NCI-H446 treated with DMSO at 0.1 percent for 48 hours (cell line): ENCODE measurements at regions not wholly inside any gene's neighbourhood (a gene's known extent, or its start where the extent isn't known, plus 50 kb on each side); places are given as distances from the start of the nearest gene placed in this dataset.
"Not testable (repeated sequence)": the region's sequence is repeated elsewhere in the genome, so short reads cannot be mapped to it uniquely, and the experiment has no call there.

Experiments used
- DNase-seq: peaks from one replicate; lab custom pipeline; 2025; lab: John Stamatoyannopoulos, UW

DNA sequence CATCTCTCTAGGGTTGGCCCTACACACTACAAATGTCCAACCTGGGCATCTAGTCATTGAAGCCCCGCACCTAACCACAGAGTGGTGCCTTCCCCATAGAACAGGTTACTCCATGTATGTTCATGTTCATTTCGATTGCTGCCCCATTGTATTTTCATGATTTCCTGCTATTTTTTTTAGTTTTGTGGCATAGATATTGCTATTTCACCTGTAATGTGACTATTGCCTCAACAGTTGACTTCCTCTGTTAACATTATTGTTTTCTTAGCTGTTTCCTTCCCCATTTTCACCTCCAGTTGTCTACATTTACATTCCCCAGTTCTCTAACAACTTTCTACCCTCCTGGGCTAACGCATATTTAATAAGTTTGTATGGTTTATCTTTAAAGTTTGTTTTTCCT is 137.7 kb upstream of the RBMS3 start:
- no peak for DNase-seq

DNA sequence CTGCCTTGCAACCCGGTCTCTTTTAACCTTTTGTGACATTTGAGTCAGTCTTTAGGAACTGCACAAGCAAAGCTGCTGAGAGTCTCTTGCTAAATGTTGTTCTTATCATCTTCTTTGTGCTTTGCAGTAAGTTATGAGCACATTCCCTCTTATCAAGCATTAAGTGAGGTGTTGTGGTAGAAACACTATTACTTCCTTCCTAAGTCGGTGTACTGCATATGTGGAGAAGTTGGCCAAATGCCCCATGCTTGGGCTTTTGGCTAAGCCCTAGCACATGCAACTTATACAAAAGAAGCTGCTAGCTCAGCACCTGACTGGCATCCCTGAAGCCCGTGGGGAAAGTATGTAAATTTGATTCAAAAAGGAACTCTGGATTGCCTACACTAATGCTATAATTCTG is 136.5 kb upstream of the RBMS3 start:
- DNase-seq, result no peak

- DNase-seq, result peak; percentile 43
Measured at GRCh38 chr3:29144807-29145206, 136.1 kb upstream of the RBMS3 start.

- no peak for DNase-seq
Measured at GRCh38 chr3:29145360-29145759, 135.5 kb upstream of the RBMS3 start.

GRCh38 chr3:29152379-29152778 is 128.5 kb upstream of the RBMS3 start:
- no peak for DNase-seq

DNA sequence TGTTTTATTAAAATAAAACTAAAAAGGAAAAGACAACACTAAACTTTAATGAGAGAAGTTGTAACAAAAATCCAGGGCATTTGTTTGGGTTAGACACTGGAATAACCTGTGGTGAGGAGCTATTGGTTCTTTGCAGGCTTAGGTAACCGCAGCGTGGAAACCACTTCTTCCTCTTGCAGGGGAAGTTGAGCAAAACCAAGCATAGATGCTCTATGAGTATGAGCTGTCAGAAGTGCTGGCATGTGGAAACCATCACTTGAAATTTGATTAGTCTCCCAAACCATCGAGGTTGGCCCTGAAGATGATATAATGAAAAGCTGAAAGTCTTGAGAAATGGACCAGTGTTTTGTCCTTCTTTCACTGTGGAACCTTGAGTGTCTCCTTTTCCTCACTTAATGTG is 127.1 kb upstream of the RBMS3 start:
- DNase-seq, result no peak

- DNase-seq, result peak; percentile 39
Measured at GRCh38 chr3:29156086-29156715, 124.7 kb upstream of the RBMS3 start.

DNA sequence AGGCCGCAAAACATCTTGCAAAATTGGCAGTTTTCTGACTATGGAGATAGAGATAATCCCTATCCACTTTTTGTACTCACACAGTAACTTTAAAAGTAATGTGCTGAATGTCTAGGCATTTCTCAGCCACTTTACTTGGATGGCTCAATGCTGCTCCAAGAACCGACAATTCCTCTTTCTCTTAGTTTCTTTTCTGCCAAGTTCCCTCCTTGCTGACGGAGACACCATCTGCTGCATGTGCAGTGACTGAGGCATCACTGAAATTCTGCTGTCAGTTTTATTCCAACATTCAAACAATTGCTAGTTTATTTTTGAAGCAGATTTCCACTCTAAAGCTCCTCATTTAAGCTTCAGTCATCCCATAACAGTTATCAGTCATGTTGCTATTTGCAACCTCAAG is 116.0 kb upstream of the RBMS3 start:
- DNase-seq, result peak; percentile 21

DNA sequence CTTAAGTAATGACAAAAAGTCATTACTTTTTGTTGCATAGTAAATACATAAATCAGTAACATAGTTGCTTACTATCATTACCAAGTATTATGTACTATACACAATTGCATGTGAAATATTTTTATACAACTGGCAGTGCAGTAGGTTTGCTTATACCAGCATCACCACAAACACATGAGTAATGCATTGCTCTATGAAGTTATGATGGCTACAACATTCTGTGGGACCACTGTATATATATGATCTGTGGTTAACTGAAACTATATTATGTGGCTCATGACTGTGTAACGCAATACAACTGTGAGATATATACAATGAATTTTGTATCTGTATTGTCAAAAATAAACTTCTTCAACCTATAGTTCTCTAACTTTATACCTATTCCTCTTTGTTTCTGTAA is 113.7 kb upstream of the RBMS3 start:
- no peak for DNase-seq

GRCh38 chr3:29168081-29168480 is 112.8 kb upstream of the RBMS3 start:
- DNase-seq, result peak; percentile 1

- no peak for DNase-seq
Measured at GRCh38 chr3:29168696-29169095, 112.2 kb upstream of the RBMS3 start.

- DNase-seq, result no peak
Measured at GRCh38 chr3:29169451-29169850, 111.4 kb upstream of the RBMS3 start.

DNA sequence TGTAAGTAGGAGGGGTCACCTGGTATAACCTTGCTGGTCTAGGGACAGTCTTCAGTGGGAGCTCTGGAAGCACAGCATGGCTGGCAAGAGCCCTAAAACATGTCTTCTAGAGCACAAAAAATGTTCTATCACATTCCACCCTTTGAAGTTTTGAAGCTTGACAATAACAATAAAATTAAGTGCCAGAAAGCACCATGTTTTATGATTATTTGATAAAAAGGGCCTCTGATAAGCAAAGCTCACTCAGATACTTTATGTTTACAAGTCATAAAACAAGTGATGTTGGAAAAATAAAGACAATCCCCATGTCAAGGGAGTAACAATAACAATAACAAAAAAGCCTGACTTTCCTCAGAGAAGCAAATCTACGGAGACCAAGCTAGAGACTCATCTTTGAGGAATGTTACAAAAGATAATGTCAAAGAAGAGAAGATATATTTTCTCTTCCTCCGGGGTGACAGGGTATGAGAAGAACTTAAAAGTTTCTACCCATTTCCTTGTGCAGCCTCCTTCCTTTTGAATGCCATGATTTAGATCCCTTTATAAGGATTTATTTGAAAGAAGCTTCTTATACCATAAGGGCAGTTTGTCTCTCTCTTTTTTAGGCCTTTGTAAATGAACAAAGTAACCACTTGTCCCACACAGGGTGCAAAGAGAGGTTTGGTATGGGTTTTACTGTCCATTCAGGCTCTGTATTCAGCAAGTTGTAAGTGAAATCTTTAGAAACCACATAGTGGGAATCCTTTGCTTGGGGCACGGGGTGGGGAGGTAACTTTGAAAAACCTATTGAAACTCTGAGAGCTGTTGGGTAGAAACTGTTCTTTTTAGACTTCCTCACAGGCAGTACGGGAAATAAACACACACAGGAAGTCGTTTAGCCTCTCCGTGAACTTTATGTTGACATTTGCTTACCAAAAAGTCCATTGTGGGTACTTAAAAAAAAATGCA is 109.6 kb upstream of the RBMS3 start:
- DNase-seq, result no peak

GRCh38 chr3:29176501-29176900 is 104.4 kb upstream of the RBMS3 start:
- peak; percentile 90 for DNase-seq

DNA sequence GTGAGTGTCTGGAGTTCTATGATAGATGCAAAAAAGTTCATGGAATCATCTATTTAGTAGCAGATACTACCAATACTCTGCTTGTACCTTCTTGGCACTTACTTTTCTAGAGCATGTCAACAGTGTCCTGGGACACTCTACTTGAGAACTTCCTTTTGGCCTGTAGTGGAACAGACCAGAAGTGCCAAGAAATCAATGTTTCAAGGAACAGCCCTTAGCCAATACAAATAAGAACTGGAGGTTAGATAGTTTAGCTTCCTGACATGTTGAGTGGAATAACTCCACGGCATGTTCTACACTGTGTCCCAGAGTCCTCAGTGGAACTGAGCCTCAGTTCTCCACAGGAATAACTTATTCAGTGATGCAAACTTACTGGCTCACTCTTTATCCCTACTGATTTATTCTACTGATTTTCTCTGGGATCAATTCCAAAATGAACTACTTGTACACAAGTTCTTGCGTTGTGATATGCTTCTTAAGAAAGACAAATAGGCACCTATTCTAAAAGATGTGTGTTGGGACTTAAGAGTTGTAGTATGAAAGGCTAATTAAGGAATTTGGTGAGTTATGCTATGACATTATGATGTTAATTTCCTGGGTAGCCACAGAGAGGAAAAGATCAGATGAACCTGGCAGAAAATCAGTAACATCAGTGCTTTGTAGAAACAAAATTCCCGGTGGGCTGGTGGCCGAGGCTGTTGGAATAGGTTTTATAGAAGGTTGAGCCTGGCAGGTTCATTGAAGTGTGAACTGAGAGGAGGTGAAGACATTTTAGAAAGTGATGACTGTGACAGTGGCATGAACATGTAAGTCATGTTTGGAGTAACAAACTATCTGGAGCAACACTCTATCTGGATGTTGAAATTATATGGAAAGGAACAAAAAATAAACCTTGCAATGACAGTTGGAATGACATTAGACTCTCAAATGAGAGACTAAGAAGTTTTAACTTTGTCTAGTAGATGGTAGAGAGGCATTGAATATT is 101.8 kb upstream of the RBMS3 start:
- DNase-seq, result no peak

GRCh38 chr3:29181149-29181780 is 99.6 kb upstream of the RBMS3 start:
- DNase-seq, result no peak

DNA sequence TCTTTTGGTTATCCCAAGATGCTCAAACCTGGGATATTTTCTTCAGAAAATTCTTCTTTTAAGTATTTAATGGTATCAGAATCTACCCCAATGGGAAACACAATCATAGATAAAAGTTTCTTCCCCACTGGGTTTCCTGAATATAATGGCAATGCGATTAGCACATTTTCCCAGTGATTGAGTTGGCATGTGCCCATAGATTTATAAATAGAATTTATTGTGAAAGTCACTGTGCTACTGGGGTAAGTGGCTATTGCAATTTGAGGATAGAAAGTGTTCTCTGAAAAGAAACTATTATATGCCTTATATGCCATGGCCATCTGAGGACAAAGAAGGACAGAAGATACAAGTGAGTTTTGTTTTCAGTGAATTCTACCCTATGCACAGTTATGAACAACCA is 99.0 kb upstream of the RBMS3 start:
- no peak for DNase-seq

DNA sequence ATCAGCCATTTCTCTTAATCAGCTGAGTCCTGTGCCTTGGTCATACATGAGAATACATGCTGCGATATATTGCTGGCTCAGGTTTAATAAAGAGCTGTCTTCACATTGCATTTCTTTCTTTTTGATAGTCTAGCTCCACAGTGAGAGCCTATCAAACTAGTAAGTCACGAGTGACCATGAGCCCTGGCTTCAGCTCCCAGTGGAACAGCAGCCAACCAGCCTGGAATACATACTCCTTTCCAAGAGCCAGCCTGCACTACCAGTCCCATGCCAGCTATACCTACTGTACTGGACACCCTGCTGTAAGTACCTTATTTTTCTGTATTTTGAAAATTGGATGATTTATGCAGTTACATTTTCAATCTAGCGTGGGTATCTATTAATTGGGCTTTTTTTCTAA is 98.0 kb upstream of the RBMS3 start:
- DNase-seq, result not testable (repeated sequence)

DNA sequence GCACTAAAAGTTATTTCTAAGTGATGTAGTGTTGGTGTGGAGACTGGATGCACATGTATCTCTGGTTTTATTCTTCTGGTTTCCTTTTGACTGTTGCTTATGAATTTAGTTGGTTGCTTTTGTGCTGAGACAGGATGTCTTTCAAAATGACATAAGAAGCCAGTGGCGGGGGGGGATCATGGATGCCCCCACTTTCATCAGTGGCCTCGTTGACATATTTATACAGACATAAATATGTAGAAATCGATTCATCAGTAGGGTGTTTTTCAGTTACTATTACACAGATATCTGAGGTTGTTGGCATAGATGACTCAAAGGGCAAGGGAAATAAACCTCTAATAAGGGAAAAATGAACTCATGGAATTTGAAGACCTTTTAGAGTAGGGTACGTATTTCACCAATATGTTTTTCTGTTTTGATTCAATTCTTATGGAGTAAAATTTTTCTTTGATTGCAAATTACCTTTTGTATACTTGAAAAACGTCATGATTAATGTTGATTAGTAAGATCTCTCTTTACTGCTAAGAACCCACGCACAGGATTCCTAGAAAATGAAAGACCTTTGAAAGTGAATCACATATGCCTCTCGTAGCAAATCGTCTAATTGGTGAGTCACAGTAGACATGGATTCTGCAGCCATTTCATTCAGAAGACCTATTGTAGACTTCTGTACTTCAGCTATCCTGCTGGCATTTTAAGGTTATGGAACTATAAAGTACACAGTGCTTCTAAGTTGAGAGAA is 97.4 kb upstream of the RBMS3 start:
- no peak for DNase-seq

DNA sequence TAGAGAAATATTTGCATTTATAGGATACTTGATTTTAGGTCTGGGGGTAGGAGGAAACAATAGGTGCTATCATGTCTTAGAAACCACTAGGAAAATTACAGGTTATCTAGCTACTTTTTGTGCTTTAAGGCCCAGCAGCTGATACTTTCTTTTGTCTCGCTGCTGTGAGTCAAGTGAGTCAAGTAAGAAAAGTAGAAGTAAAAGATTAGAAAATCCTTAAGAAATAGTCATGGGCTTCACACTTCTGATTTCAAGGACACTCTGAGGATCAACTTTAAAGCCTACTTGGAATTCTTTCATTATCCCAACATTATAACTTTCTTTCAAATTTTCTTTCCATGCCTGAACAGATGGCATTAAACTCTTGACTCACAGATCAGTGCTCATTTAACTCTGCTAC is 95.2 kb upstream of the RBMS3 start:
- no peak for DNase-seq

GRCh38 chr3:29186131-29186599 is 94.7 kb upstream of the RBMS3 start:
- no peak for DNase-seq
